Stimulated activated naive CD8-positive, alpha-beta T cell treated with anti-CD3 and anti-CD28 coated beads, Interleukin-15, amount 100 ng/mL, for 72 hours (primary cell): ENCODE measurements at regions not wholly inside any gene's neighbourhood (a gene's known extent, or its start where the extent isn't known, plus 50 kb on each side); places are given as distances from the start of the nearest gene placed in this dataset.

Source experiments
- ATAC-seq: fragments of 150-1000 bp; cut with Tn5 transposase; 2 replicates; pipeline ENCODE4 v1.10.0; 2021; ENCODE audit warnings: mild to moderate bottlenecking, moderate library complexity
- DNase-seq, 2 donors: peaks; one replicate each; pipeline ENCODE4 v3.0.0; 2021 to 2022
- H3K27ac Mint-ChIP-seq, 2 donors: one replicate each; pipeline ENCODE4 v1.8.0; 2022; ENCODE audit warnings: mild to moderate bottlenecking in 2 of 2, mixed read lengths in 2 of 2, moderate library complexity in 2 of 2
- H3K27me3 Mint-ChIP-seq: one replicate; pipeline ENCODE4 v1.8.0; 2022; ENCODE audit warnings: mixed read lengths
- H3K4me1 Mint-ChIP-seq: one replicate; pipeline ENCODE4 v1.8.0; 2022; ENCODE audit warnings: mild to moderate bottlenecking, mixed read lengths
- H3K4me3 Mint-ChIP-seq, 2 donors: one replicate each; pipeline ENCODE4 v1.8.0; 2022; ENCODE audit warnings: mild to moderate bottlenecking in 2 of 2, mixed read lengths in 2 of 2, moderate library complexity in 1 of 2
- H3K9me3 Mint-ChIP-seq, 2 donors: one replicate each; pipeline ENCODE4 v1.8.0; 2022; ENCODE audit warnings: mixed read lengths in 2 of 2

- no peaks in the 10 kb centered on the region for H3K27me3 Mint-ChIP-seq
- DNase-seq (no peak), ATAC-seq (no peak)
- no peaks in the 10 kb centered on the region for H3K9me3 Mint-ChIP-seq
- peaks cover 1% of the 10 kb centered on the region for H3K4me1 Mint-ChIP-seq
- no peak overlapping the region for H3K27ac Mint-ChIP-seq
- no peak overlapping the region for H3K4me3 Mint-ChIP-seq
Observed at GRCh38 chr2:239585422-239585821, 184.6 kb upstream of the HDAC4 start.

GRCh38 chr2:239584986-239585385 is 184.2 kb upstream of the HDAC4 start:
- no peak overlapping the region for H3K4me3 Mint-ChIP-seq
- H3K9me3 Mint-ChIP-seq = no peaks in the 10 kb centered on the region
- H3K4me1 Mint-ChIP-seq = peaks cover 6% of the 10 kb centered on the region
- no peak for DNase-seq
- no peaks in the 10 kb centered on the region for H3K27me3 Mint-ChIP-seq
- no peak for ATAC-seq
- peak overlapping the region in 1 of 2 donors; percentile 42 for H3K27ac Mint-ChIP-seq

- peak overlapping the region in 1 of 2 donors; percentile 42 for H3K27ac Mint-ChIP-seq
- no peak overlapping the region for H3K4me3 Mint-ChIP-seq
- H3K27me3 Mint-ChIP-seq = no peaks in the 10 kb centered on the region
- H3K9me3 Mint-ChIP-seq = peaks cover 0 to 7% of the 10 kb centered on the region in 2 donors
- DNase-seq (no peak), ATAC-seq (no peak)
- H3K4me1 Mint-ChIP-seq = peaks cover 14% of the 10 kb centered on the region
Observed at GRCh38 chr2:239583879-239584859, 183.3 kb upstream of the HDAC4 start.

GRCh38 chr2:239583171-239583878 is 182.5 kb upstream of the HDAC4 start:
- ATAC-seq = no peak
- no peaks in the 10 kb centered on the region for H3K27me3 Mint-ChIP-seq
- H3K4me1 Mint-ChIP-seq = peaks cover 14% of the 10 kb centered on the region
- no peak overlapping the region for H3K4me3 Mint-ChIP-seq
- DNase-seq = no peak
- H3K9me3 Mint-ChIP-seq = peaks cover 0 to 9% of the 10 kb centered on the region in 2 donors
- H3K27ac Mint-ChIP-seq = peak overlapping the region; percentile 19 to 49

- H3K9me3 Mint-ChIP-seq = peaks cover 0 to 9% of the 10 kb centered on the region in 2 donors
- no peak for ATAC-seq
- no peaks in the 10 kb centered on the region for H3K27me3 Mint-ChIP-seq
- no peak overlapping the region for H3K27ac Mint-ChIP-seq
- H3K4me3 Mint-ChIP-seq = no peak overlapping the region
- H3K4me1 Mint-ChIP-seq = peaks cover 14% of the 10 kb centered on the region
- no peak for DNase-seq
Observed at GRCh38 chr2:239582476-239582875, 181.7 kb upstream of the HDAC4 start.

- Mint-ChIP-seq H3K9me3 (peaks cover 0 to 9% of the 10 kb centered on the region in 2 donors), H3K27me3 (no peaks in the 10 kb centered on the region), H3K27ac (no peak overlapping the region), H3K4me3 (no peak overlapping the region), H3K4me1 (peaks cover 14% of the 10 kb centered on the region)
- no peak for DNase-seq
- no peak for ATAC-seq
Observed at GRCh38 chr2:239581352-239581901, 180.6 kb upstream of the HDAC4 start.

GRCh38 chr2:239580199-239580527 is 179.3 kb upstream of the HDAC4 start:
- no peaks in the 10 kb centered on the region for H3K27me3 Mint-ChIP-seq
- peaks cover 14% of the 10 kb centered on the region for H3K4me1 Mint-ChIP-seq
- no peak overlapping the region for H3K4me3 Mint-ChIP-seq
- peak overlapping the region in 1 of 2 donors; percentile 90 for H3K27ac Mint-ChIP-seq
- DNase-seq = no peak
- peak; percentile 45 for ATAC-seq
- H3K9me3 Mint-ChIP-seq = peaks cover 0 to 9% of the 10 kb centered on the region in 2 donors

GRCh38 chr2:239579524-239580198 is 178.8 kb upstream of the HDAC4 start:
- ATAC-seq (no peak), DNase-seq (no peak)
- peak overlapping the region in 1 of 2 donors; percentile 71 for H3K4me3 Mint-ChIP-seq
- peak overlapping the region; percentile 66 to 71 for H3K27ac Mint-ChIP-seq
- H3K9me3 Mint-ChIP-seq = peaks cover 0 to 9% of the 10 kb centered on the region in 2 donors
- no peaks in the 10 kb centered on the region for H3K27me3 Mint-ChIP-seq
- peaks cover 14% of the 10 kb centered on the region for H3K4me1 Mint-ChIP-seq

GRCh38 chr2:239579081-239579480 is 178.3 kb upstream of the HDAC4 start:
- Mint-ChIP-seq H3K4me1 (peaks cover 14% of the 10 kb centered on the region), H3K9me3 (peaks cover 0 to 9% of the 10 kb centered on the region in 2 donors), H3K27me3 (no peaks in the 10 kb centered on the region), H3K4me3 (no peak overlapping the region), H3K27ac (no peak overlapping the region)
- DNase-seq (no peak), ATAC-seq (no peak)

- DNase-seq (no peak), ATAC-seq (no peak)
- H3K4me3 Mint-ChIP-seq = no peak overlapping the region
- H3K4me1 Mint-ChIP-seq = peaks cover 14% of the 10 kb centered on the region
- H3K9me3 Mint-ChIP-seq = peaks cover 0 to 9% of the 10 kb centered on the region in 2 donors
- peak overlapping the region in 1 of 2 donors; percentile 69 for H3K27ac Mint-ChIP-seq
- H3K27me3 Mint-ChIP-seq = no peaks in the 10 kb centered on the region
Observed at GRCh38 chr2:239578381-239578780, 177.6 kb upstream of the HDAC4 start.

GRCh38 chr2:239577935-239578334 is 177.1 kb upstream of the HDAC4 start:
- Mint-ChIP-seq H3K4me3 (no peak overlapping the region), H3K4me1 (peaks cover 14% of the 10 kb centered on the region), H3K9me3 (peaks cover 0 to 9% of the 10 kb centered on the region in 2 donors), H3K27ac (no peak overlapping the region), H3K27me3 (no peaks in the 10 kb centered on the region)
- ATAC-seq (no peak), DNase-seq (no peak)

GRCh38 chr2:239576784-239577685 is 176.2 kb upstream of the HDAC4 start:
- Mint-ChIP-seq H3K27me3 (no peaks in the 10 kb centered on the region), H3K4me1 (peaks cover 14% of the 10 kb centered on the region), H3K4me3 (no peak overlapping the region), H3K9me3 (peaks cover 0 to 9% of the 10 kb centered on the region in 2 donors), H3K27ac (peak overlapping the region in 1 of 2 donors; percentile 67)
- ATAC-seq = no peak
- DNase-seq = no peak

- no peak for DNase-seq
- H3K27me3 Mint-ChIP-seq = no peaks in the 10 kb centered on the region
- H3K4me1 Mint-ChIP-seq = peaks cover 14% of the 10 kb centered on the region
- no peak for ATAC-seq
- no peak overlapping the region for H3K27ac Mint-ChIP-seq
- H3K4me3 Mint-ChIP-seq = no peak overlapping the region
- H3K9me3 Mint-ChIP-seq = peaks cover 0 to 9% of the 10 kb centered on the region in 2 donors
Observed at GRCh38 chr2:239575931-239576445, 175.2 kb upstream of the HDAC4 start.

- peaks cover 4% of the 10 kb centered on the region for H3K4me1 Mint-ChIP-seq
- H3K27ac Mint-ChIP-seq = no peak overlapping the region
- peaks cover 0 to 6% of the 10 kb centered on the region in 2 donors for H3K9me3 Mint-ChIP-seq
- no peak for ATAC-seq
- H3K27me3 Mint-ChIP-seq = no peaks in the 10 kb centered on the region
- no peak for DNase-seq
- H3K4me3 Mint-ChIP-seq = no peak overlapping the region
Observed at GRCh38 chr2:239574434-239575156, 173.8 kb upstream of the HDAC4 start.
